GM12892 (cell line): ENCODE measurements at regions not wholly inside any gene's neighbourhood (a gene's known extent, or its start where the extent isn't known, plus 50 kb on each side); places are given as distances from the start of the nearest gene placed in this dataset.

Source experiments
- POLR2A ChIP-seq: IDR thresholded peaks from 2 replicates; pipeline ENCODE4 v1.6.1; 2011; ENCODE audit warnings: low read depth, low read length, control low read depth
- POLR2AphosphoS5 ChIP-seq: IDR thresholded peaks from 2 replicates; pipeline ENCODE4 v1.6.1; 2011; ENCODE audit warnings: low read depth, low read length, control low read depth

GRCh38 chr15:77555232-77555631 is 77.5 kb downstream of the LINGO1 start:
- no peak for TF ChIP-seq POLR2A
- no peak for TF ChIP-seq POLR2AphosphoS5
